ENCODE measurements at regions not wholly inside any gene's neighbourhood (a gene's known extent, or its start where the extent isn't known, plus 50 kb on each side); places are given as distances from the start of the nearest gene placed in this dataset.
A peak's percentile ranks its signal among the peaks of the same experiment; 100 is the strongest.

DNA sequence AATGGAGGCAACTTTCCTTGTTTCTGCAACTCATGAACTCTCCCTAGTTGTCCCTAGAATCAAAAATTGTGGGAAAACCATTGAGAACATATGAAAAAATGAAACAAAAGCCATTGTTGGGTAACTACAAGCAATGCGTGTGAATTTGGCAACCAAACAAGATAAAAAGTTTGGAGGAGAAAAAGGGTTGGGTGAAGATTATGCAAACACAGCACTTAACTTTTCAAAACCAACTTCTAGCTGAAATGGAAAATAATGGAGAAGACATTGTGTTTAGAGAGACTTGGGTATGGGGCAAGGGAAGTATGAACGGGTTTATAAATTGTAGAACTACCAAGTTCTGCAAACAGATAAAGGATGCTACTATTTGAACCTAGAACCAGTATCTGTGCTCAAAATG is 89.0 kb upstream of the SVIL start:
- no peaks in the 10 kb centered on the region for H3K27me3 Mint-ChIP-seq
- no peak overlapping the region for H3K4me3 Mint-ChIP-seq
- DNase-seq = no peak
- ATAC-seq (ENCODE audit: low read depth) = no peak
- peaks cover 16% of the 10 kb centered on the region for H3K36me3 Mint-ChIP-seq
- peaks cover 8% of the 10 kb centered on the region for H3K9me3 Mint-ChIP-seq
- H3K27ac Mint-ChIP-seq = no peak overlapping the region
- H3K4me1 Mint-ChIP-seq = peaks cover 5% of the 10 kb centered on the region
- POLR2A ChIA-PET = no interaction called here

- POLR2A ChIA-PET = interaction anchor here (0.7 kb wide), 1 partner anchor 11 kb away, joined by 5 read pairs; no protein-coding TSS in a partner anchor
- Mint-ChIP-seq H3K27me3 (no peaks in the 10 kb centered on the region), H3K27ac (no peak overlapping the region), H3K4me1 (peaks cover 5% of the 10 kb centered on the region), H3K9me3 (peaks cover 12% of the 10 kb centered on the region), H3K36me3 (peaks cover 12% of the 10 kb centered on the region), H3K4me3 (no peak overlapping the region)
- ATAC-seq (ENCODE audit: low read depth) (no peak), DNase-seq (no peak)
These were observed 88.0 kb upstream of the SVIL start for GRCh38 chr10:29722777-29723176.

DNA sequence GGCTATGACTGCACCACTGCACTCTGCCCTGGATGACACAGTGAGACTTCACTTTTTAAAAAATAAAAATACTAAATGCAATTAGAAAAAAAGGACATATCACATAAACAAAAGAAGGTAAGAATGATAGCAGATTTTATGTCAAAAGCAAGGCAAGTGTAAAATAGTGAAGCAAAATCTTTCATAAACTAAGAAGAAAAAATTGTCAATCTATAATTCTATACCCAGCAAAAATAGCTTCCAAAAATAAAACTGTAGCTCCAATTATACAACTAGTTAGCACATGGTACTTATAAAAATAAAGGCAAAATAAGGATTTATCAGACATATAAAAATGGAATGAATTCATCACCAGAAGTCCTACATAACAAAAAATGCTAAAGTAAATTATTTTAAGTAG is 85.4 kb upstream of the SVIL start:
- Mint-ChIP-seq H3K36me3 (peaks cover 20% of the 10 kb centered on the region), H3K9me3 (peaks cover 17% of the 10 kb centered on the region), H3K4me1 (peaks cover 3% of the 10 kb centered on the region), H3K27ac (no peak overlapping the region), H3K4me3 (no peak overlapping the region), H3K27me3 (no peaks in the 10 kb centered on the region)
- ATAC-seq (ENCODE audit: low read depth) (no peak), DNase-seq (no peak)
- POLR2A ChIA-PET = no interaction called here

DNA sequence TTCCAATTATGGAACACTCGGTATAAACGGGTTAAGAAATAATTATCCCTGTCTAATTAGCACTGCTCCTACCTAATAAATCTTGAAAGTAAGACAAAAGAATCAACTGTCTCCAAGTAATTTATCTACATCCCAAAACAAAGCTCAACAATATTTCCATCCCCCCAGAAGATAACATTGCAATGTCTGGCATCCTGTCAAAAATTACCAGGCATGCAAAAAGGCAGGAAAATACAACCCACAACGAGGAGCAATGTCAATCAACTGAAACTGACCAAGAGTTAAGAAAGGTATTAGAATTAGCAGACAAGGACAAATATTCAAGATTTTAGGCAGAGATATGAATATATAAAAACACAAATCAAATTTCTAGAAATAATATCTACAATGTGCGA is 84.5 kb upstream of the SVIL start:
- Mint-ChIP-seq H3K9me3 (peaks cover 18% of the 10 kb centered on the region), H3K4me3 (no peak overlapping the region), H3K27ac (no peak overlapping the region), H3K4me1 (peaks cover 2% of the 10 kb centered on the region), H3K36me3 (peaks cover 21% of the 10 kb centered on the region), H3K27me3 (no peaks in the 10 kb centered on the region)
- ATAC-seq (ENCODE audit: low read depth) = no peak
- POLR2A ChIA-PET = no interaction called here
- no peak for DNase-seq

DNA sequence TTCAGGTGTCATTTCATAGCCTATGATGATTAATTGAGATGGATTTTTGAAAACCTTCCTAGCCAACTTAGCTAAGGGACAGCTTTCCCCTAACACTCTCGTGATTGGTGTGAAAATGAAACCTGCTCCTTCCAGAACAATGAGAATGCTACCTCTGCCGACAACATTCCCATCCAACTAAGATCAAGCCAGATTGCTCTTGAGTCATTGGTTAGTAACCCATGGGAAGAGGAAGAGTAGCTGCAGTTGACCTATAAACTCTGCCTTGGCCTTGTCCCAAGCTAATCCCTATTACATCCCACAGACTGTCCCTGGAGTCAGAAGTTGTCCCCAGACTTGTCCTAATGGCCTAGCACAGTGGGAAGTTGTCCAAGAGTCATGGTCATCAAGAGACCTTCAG is 80.5 kb upstream of the SVIL start:
- H3K27me3 Mint-ChIP-seq = no peaks in the 10 kb centered on the region
- peaks cover 16% of the 10 kb centered on the region for H3K36me3 Mint-ChIP-seq
- H3K27ac Mint-ChIP-seq = no peak overlapping the region
- H3K4me1 Mint-ChIP-seq = no peaks in the 10 kb centered on the region
- peaks cover 15% of the 10 kb centered on the region for H3K9me3 Mint-ChIP-seq
- ATAC-seq (ENCODE audit: low read depth) (no peak), DNase-seq (no peak)
- POLR2A ChIA-PET = no interaction called here
- H3K4me3 Mint-ChIP-seq = no peak overlapping the region

DNA sequence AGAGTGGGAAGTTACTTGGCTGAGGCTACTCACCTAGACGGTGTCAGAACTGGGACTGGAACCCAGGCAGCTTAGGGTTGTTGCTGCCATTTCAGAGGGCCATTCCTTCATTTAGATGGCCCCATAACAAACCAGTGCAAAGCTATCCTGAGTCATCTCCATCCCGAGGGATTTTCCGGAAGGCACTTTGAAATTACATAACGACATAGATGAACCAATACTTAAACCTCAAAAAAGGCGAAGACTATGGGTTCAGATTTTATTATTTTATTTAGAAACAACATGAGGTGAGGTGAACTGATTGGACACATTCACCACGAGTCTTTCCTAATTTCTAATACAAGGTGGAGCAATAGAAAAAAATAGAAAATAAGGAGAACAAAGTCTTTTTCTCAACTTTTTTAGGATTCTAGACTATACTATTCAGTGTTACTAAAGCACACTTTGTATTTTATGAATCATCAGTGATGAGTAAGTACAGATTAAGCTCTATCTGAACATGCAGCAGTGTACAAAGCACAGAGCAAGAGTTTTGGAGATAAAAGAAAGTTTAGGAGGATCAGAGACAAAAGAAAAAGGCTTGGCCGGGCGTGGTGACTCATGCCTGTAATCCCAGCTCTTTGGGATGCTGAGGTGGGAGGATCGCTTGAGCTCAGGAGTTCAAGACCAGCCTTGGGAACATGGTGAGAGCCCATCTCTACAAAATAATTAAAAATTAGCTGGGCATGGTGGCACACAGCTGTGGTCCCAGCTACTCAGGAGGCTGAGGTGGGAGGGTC is 79.5 kb upstream of the SVIL start:
- DNase-seq = no peak
- no peak overlapping the region for H3K27ac Mint-ChIP-seq
- POLR2A ChIA-PET = no interaction called here
- no peak for ATAC-seq (ENCODE audit: low read depth)
- H3K4me1 Mint-ChIP-seq = no peaks in the 10 kb centered on the region
- H3K9me3 Mint-ChIP-seq = peaks cover 12% of the 10 kb centered on the region
- H3K36me3 Mint-ChIP-seq = peaks cover 10% of the 10 kb centered on the region
- H3K4me3 Mint-ChIP-seq = no peak overlapping the region
- H3K27me3 Mint-ChIP-seq = no peaks in the 10 kb centered on the region

- Mint-ChIP-seq H3K4me3 (no peak overlapping the region), H3K9me3 (peaks cover 7% of the 10 kb centered on the region), H3K36me3 (peaks cover 9% of the 10 kb centered on the region), H3K27ac (no peak overlapping the region), H3K4me1 (no peaks in the 10 kb centered on the region), H3K27me3 (no peaks in the 10 kb centered on the region)
- ATAC-seq (ENCODE audit: low read depth) (no peak), DNase-seq (no peak)
- POLR2A ChIA-PET = no interaction called here
These were observed 78.7 kb upstream of the SVIL start for GRCh38 chr10:29713450-29713849.

DNA sequence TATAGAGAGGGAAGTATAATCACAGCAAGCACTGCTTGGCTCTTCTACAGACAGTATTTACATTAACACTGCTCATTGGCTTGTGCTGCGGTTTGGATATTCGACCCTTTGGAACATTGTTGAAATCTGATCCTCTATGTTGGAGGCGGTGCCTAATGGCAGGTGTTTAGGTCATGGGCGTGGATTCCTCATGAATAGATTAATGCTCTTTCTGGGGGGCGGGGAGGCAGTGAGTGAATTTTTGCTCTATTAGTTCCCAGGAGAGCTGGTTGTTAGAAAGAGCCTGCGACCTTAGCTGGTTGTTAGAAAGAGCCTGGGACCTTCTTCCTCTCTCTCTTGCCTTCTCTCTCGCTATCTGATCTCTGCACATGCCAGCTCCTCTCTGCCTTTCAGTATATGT is 77.3 kb upstream of the SVIL start:
- Mint-ChIP-seq H3K9me3 (peaks cover 8% of the 10 kb centered on the region), H3K36me3 (peaks cover 9% of the 10 kb centered on the region), H3K4me1 (no peaks in the 10 kb centered on the region), H3K27ac (no peak overlapping the region), H3K27me3 (no peaks in the 10 kb centered on the region), H3K4me3 (no peak overlapping the region)
- DNase-seq (no peak), ATAC-seq (ENCODE audit: low read depth) (no peak)
- POLR2A ChIA-PET = no interaction called here

- POLR2A ChIA-PET = no interaction called here
- H3K27ac Mint-ChIP-seq = no peak overlapping the region
- H3K4me1 Mint-ChIP-seq = no peaks in the 10 kb centered on the region
- H3K4me3 Mint-ChIP-seq = no peak overlapping the region
- no peaks in the 10 kb centered on the region for H3K27me3 Mint-ChIP-seq
- DNase-seq (no peak), ATAC-seq (ENCODE audit: low read depth) (no peak)
- peaks cover 4% of the 10 kb centered on the region for H3K9me3 Mint-ChIP-seq
- H3K36me3 Mint-ChIP-seq = peaks cover 1% of the 10 kb centered on the region
These were observed 75.4 kb upstream of the SVIL start for GRCh38 chr10:29710128-29710527.

- POLR2A ChIA-PET = no interaction called here
- ATAC-seq (ENCODE audit: low read depth) (no peak), DNase-seq (no peak)
- Mint-ChIP-seq H3K27ac (no peak overlapping the region), H3K9me3 (peaks cover 4% of the 10 kb centered on the region), H3K36me3 (peaks cover 2% of the 10 kb centered on the region), H3K4me1 (no peaks in the 10 kb centered on the region), H3K4me3 (no peak overlapping the region), H3K27me3 (no peaks in the 10 kb centered on the region)
These were observed 74.8 kb upstream of the SVIL start for GRCh38 chr10:29709484-29710002.

DNA sequence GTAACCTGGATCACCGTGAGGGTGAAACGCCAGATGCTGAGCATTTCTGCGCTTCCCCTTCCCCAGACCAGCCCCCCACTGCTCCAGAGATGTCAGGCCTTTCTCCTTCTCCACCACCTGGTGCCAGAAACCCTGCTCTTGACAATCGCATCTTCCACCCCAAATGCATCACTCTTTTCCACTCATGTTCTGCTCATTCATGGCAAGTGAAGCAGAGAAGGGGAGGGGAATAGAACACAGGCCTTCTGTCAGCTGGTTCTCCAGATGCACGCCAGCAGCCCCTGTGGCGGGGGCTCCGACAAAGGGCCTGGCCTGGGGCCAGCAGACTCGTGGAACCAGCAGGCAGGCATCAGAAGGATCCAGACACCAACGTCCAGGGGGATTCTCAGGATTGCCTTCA is 68.5 kb upstream of the SVIL start:
- peaks cover 3% of the 10 kb centered on the region for H3K9me3 Mint-ChIP-seq
- ATAC-seq (ENCODE audit: low read depth) (no peak), DNase-seq (no peak)
- H3K4me1 Mint-ChIP-seq = peaks cover 14% of the 10 kb centered on the region
- H3K4me3 Mint-ChIP-seq = peak overlapping the region; percentile 69
- POLR2A ChIA-PET = no interaction called here
- H3K27me3 Mint-ChIP-seq = no peaks in the 10 kb centered on the region
- H3K36me3 Mint-ChIP-seq = peaks cover 2% of the 10 kb centered on the region
- H3K27ac Mint-ChIP-seq = peak overlapping the region; percentile 18

DNA sequence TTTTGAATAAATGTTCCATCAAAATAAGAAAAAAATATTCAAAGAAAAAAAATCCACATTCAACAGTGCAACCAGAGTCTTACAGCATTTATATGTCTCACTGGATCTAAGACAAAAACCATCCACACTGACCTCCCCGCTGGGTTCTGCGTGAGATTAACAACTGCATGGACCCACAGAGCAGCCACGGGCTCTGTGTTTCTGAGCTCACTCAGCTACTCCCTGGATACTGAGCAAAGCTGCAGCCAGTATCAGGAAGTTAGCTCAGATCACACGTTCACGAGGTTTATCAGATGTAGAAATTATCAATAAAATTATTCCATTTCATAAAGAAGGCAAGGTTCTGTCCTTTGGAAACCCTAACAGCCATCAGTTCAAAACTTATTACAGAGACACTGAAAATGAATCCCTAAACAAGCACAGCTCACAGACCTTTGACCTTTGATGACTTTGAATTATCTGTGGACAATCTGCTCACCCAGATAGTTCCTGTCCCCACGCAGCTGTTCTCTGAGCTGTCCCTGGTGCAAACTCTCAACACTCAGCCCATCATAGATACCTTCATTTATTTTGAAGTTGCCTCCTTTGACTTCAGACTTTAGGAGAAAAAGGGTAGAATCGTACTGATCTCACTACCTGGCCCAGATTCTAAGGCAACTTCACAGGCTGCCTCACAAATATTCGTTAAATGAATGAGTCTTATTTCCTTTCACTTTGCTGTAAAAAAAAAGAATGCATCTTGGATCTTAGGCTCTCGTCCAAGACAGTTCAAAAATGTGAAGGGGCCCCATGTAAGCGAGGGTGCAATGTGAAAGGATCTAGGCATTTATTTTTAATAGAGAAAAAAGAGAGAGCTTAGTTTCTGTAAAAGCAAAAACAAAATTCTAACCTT is 67.7 kb upstream of the SVIL start:
- Mint-ChIP-seq H3K27ac (peak overlapping the region; percentile 76), H3K36me3 (peaks cover 2% of the 10 kb centered on the region), H3K27me3 (no peaks in the 10 kb centered on the region), H3K4me1 (peaks cover 14% of the 10 kb centered on the region), H3K4me3 (peak overlapping the region; percentile 69), H3K9me3 (peaks cover 3% of the 10 kb centered on the region)
- ATAC-seq (ENCODE audit: low read depth) = peak; percentile 76
- POLR2A ChIA-PET = interaction anchor here (1.0 to 1.1 kb wide), 2 partner anchors 18 to 32 kb away, joined by 3 to 6 read pairs; no protein-coding TSS in a partner anchor
- DNase-seq = no peak

GRCh38 chr10:29701306-29701705 is 66.5 kb upstream of the SVIL start:
- Mint-ChIP-seq H3K27ac (no peak overlapping the region), H3K9me3 (no peaks in the 10 kb centered on the region), H3K4me3 (no peak overlapping the region), H3K36me3 (peaks cover 2% of the 10 kb centered on the region), H3K4me1 (peaks cover 14% of the 10 kb centered on the region), H3K27me3 (no peaks in the 10 kb centered on the region)
- ATAC-seq (ENCODE audit: low read depth) (no peak), DNase-seq (no peak)
- POLR2A ChIA-PET = no interaction called here

- no peak for ATAC-seq (ENCODE audit: low read depth)
- no peak overlapping the region for H3K27ac Mint-ChIP-seq
- no peaks in the 10 kb centered on the region for H3K9me3 Mint-ChIP-seq
- no peak overlapping the region for H3K4me3 Mint-ChIP-seq
- peaks cover 2% of the 10 kb centered on the region for H3K36me3 Mint-ChIP-seq
- no peaks in the 10 kb centered on the region for H3K27me3 Mint-ChIP-seq
- DNase-seq = no peak
- POLR2A ChIA-PET = no interaction called here
- peaks cover 14% of the 10 kb centered on the region for H3K4me1 Mint-ChIP-seq
These were observed 64.8 kb upstream of the SVIL start for GRCh38 chr10:29699621-29700020.

Data from activated naive CD8-positive, alpha-beta T cell treated with anti-CD3 and anti-CD28 coated beads, Interleukin-2, amount 10 ng/mL, durations not matched to agents 7 days and 5 days (primary cell).